NAMALWA (cell line): ENCODE measurements at regions not wholly inside any gene's neighbourhood (a gene's known extent, or its start where the extent isn't known, plus 50 kb on each side); places are given as distances from the start of the nearest gene placed in this dataset.
"Not testable (repeated sequence)": the region's sequence is repeated elsewhere in the genome, so short reads cannot be mapped to it uniquely, and the experiment has no call there.

Experiments used
- DNase-seq: peaks from one replicate; pipeline ENCODE4 v3.0.0-alpha.2; 2015; ENCODE audit warnings: low spot score

GRCh38 chr5:159503236-159503635 lies 172.9 kb upstream of the IL12B start:
- DNase-seq = no peak

DNA sequence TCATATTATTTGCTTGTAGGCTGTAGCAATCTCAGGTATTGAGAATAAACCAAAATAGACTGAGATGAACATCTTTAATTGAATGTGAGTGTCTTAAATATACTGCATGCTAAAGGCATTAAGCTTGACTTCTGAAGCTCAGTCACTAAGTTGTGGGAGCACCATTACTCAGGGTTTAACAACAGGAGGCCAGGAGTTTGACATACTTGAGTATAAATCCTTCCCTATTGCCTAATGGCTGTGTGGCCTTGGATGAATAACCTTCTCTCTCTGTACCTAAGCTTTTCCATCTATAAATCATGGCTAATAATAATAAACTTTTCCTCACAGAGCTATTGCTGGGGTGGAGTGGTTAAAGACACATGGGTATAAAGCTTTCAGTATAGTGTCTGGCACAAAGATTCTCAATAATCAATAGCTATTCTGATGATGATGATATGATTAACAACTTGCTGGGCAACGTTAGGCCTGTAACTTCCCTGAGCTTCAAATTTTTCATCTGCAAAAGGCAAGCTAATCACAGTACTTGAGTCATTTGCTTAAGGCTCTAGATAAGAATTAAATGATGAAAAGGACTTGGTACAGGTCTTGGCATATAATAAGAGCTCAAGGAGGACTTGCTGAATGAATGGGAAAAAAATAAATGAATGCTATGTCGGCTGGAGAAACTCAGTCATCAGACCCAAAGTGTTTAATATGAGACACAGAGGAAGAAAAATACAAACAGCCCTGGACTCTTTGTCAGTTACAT lies 174.0 kb upstream of the IL12B start:
- no peak for DNase-seq

GRCh38 chr5:159504857-159505304 lies 174.6 kb upstream of the IL12B start:
- no peak for DNase-seq

DNA sequence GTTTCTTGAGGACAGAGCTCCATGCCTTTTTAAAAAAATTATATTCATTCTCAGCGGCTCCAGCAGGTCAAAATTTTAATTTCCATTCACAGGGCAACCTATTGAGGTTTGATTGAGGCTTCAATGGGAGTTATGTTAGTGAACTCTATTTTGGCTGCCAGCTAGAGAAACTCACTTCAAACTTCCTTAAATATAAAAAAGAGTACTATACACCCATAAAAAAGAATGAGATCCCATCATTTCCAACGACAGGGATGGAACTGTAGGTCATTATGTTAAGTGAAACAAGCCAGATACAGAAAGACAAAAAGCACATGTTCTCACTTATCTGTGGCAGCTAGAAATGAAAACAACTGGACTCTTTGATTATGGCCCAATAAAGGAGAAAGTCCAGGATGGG lies 176.8 kb upstream of the IL12B start:
- DNase-seq = no peak

- DNase-seq = no peak
Observed at GRCh38 chr5:159507661-159508060, 177.4 kb upstream of the IL12B start.

- no peak for DNase-seq
Observed at GRCh38 chr5:159508344-159508743, 178.1 kb upstream of the IL12B start.

DNA sequence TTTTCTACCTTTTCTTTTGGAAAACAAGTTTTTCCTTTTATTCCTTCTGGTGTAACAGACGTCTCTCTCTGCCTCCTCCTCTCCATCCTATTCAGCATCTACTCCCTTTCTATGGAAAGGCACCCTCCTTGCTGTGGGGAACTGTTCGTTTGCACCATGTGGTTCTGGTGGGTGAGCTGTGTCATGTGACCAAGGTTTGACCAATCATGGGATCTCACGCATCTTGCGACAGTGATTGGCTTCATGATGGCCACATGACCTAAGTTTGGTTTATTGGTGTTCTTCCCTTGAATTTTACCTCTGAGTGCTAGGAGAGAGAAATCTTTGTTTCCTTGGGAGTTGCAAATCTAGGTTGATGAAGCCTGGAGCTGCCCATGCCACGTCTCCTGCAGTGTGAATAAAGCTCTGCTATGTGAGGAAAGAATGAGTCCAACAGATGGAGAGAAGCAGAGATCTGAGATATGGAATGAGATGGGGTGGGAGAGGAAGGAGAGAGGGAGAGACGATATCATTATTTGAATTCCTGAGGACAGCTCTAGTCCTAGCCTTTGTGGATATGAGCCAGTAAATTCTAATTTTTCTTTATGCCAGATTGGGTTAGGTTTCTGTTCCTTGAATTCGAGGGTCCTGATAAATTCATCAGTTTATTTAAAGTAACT lies 178.8 kb upstream of the IL12B start:
- DNase-seq = peak; percentile 29

DNA sequence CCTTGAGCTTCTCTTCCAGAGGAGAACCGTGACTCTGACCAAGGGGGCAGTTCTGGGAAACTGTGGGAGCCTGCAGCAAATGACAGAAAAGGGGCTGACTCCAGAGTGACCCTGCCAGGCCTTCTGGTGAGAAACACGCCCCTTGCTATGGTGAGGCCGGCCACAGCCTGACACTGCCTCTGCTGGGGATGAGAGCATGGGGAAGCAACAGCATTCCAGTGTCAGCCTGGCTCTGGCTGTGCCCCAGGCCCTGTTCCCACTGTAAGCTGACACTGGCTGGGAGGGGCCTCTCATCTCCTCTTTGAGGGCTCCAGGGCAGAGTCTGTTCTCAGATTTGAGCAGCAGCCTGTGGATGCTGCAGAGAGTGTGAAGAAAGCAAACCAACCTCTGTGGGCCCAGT lies 180.0 kb upstream of the IL12B start:
- DNase-seq = no peak

DNA sequence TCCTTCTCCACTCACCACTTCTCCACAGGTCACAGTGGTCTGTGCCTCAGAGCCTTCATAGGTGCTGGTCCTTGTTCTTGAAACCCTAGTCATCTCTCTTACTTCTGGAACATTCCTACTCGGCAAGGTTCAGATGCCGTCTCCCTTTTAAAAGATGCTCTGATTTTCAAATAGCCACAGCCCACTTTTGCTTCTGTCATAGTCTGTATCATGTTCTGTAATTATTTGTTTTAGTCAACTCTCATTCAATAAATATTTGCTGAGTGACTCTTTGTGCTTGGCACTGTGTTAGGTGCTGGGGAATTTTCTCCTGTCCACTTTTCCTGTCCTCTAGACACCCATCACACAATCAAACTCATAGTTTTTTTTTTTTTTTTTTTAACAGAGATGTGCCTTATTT lies 181.3 kb upstream of the IL12B start:
- DNase-seq = no peak

DNA sequence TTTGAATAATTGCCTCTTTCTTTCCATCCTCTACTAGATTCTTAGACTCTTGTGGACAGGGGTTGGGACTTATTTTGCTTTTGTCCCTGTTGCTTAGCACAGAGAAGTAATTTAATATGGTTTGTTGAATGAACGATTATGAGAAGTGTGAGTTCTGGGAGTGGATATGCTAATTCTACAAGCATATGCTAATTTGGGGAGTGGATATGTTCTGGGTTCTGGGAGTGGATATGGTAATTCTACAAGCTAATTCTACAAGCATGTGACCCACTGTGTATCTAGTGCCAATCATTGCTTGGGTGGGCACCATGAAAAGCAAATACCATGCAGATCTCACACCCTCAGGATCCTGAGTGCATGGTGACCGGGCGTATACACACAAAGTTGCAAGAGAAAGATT lies 181.8 kb upstream of the IL12B start:
- no peak for DNase-seq

- no peak for DNase-seq
Observed at GRCh38 chr5:159514229-159514810, 184.0 kb upstream of the IL12B start.

DNA sequence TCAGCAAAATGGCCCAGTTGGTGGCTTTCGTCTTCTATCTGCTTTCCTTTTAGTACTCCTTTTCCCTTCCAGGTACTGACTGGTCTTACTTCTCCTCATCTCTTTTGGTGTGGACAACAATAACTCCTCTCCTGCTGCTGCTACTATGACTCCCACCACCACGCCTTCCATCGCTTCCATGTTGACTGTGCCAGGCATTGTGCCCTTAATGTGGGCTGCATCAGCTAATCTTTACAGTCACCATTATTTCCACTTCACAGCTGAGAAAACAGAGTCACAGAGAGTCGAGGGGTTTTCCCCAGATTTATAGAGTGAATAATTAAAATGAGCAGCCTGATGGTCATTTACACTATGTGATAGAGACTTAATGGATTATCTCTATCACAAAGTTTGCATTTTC lies 184.9 kb upstream of the IL12B start:
- no peak for DNase-seq

- DNase-seq = peak; percentile 82
Observed at GRCh38 chr5:159515909-159516415, 185.7 kb upstream of the IL12B start.

DNA sequence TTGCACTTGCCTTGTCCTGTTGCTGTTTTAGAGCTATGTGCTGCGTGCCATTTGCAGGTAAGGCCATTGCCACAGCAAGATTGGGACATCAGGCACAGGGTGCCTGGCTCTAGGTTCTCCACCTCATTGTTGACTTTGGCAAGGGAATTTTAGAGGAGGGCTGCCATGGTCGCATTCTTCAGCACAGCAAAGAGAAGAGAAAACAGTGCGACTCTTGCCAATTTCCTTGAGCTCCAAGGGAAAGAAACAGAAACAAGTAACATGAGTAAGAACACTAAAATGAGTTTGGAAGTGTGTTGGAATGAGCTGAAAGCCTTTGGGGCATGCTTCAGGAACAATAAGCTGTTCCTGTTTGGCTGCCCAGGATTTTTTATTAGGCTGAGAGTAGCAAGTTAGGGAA lies 188.1 kb upstream of the IL12B start:
- no peak for DNase-seq

DNA sequence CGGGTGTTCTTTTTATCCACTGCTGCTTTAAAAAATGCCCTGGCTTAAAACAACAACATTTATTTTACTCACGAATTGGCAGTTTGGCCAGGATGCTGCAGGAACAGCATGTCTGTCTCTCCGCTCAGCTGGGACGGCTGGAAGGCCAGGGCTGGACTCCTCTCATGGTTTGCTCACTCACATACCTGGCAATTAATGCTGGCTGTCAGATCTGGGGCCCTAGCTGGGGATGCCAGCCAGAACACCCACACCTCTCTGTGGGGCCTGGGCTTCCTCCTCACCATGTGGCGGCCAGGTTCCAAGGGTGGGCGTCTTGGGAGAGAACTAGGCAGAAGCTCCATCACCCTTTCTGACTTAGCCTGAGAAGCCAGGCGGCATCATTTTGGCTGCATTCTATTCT lies 189.1 kb upstream of the IL12B start:
- no peak for DNase-seq

DNA sequence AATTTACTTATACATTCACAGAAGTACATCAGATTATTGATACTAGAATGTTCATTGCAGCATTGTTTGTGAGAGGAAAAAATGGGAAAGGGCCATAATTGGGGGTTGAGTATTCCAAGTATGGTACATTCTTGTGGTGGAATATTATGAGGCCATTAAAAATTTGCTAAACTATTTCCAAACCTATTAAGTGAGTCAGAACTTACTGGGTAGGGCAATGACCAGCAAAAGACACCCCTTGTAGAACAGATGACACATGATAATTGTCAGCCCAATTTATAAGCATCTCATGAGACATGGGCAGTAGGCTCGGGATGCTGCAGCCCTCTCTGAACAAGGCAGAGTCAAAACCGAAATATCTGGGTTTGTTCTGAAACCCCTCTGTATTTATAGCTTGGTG lies 192.6 kb upstream of the IL12B start:
- no peak for DNase-seq

- DNase-seq = not testable (repeated sequence)
Observed at GRCh38 chr5:159524279-159524678, 194.0 kb upstream of the IL12B start.

GRCh38 chr5:159525117-159525516 lies 194.8 kb upstream of the IL12B start:
- DNase-seq = no peak

- no peak for DNase-seq
Observed at GRCh38 chr5:159527546-159528254, 197.4 kb upstream of the IL12B start.

DNA sequence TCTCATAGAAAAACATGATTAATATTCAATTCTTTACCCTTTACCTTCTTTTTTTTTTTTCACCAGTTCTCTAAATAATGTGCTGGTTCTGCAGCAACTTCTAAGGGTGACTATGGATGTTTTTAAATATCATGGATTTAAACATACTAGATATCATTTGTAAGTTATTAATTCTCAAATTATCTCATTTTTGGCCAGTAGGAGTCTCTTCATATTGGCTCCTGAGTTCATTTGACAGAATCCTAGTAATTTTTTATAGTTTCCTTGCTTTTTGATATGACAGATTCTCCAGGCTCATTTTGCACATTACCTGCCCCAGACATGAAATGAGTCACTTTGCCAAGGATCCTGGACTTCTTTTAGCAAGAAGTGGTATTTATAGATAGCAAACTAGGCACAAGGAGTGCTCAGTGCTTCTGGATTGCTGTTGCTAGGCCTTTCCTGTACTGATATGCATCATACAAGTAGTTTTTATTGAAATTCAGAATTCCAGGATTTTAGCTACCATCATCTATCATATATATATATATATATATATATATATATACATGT lies 201.3 kb upstream of the IL12B start:
- DNase-seq = no peak

DNA sequence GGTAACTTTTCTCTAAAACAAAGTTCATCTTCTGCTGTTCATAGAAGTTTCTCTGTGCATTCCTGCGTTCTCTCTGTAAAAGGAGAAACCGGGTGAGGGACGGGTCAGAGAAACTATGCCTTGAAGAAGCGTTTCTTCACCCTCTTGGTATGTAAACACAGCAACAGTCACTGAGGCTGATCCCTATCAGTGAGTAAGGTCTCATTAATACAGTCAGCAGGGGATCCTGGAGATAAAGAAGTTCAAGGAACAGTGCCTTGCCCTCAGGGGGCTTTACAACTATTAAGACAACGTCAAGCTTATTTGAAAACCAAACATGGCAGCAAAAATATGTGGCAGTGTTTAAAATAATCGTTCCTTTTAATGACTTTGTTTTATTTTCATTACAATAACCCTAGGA lies 202.9 kb upstream of the IL12B start:
- DNase-seq = no peak

DNA sequence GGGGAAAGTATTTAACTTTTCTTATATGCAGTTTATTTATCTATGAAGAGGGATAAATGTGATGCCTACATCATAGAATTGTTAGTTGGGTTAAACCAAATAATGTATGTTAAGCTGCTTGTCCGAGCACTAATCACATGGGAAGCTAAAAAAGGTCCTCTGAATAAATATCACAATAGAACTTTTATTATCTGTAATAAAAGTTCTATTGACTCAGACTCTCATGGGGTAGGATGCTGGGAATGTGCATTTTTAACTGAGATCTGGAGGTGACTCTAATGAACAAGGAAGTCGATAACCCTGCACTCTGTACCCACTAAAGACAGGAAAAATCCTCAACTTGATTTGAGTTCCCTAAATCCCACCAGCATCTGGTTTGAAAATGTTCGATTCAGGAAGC lies 205.9 kb upstream of the IL12B start:
- no peak for DNase-seq
